Midbrain (tissue), 1 donor: ENCODE measurements at regions not wholly inside any gene's neighbourhood (a gene's known extent, or its start where the extent isn't known, plus 50 kb on each side); places are given as distances from the start of the nearest gene placed in this dataset.

Experiments used
- DNase-seq: peaks from one replicate; lab custom pipeline; 2025; lab: John Stamatoyannopoulos, UW

- no peak for DNase-seq
Observed at GRCh38 chr5:125286271-125286670, 539.8 kb upstream of the ZNF608 start.

GRCh38 chr5:125289606-125290005, 543.2 kb upstream of the ZNF608 start:
- no peak for DNase-seq

GRCh38 chr5:125290935-125291334, 544.5 kb upstream of the ZNF608 start:
- no peak for DNase-seq

- no peak for DNase-seq
Observed at GRCh38 chr5:125291447-125291846, 545.0 kb upstream of the ZNF608 start.

- no peak for DNase-seq
Observed at GRCh38 chr5:125293223-125293622, 546.8 kb upstream of the ZNF608 start.

- no peak for DNase-seq
Observed at GRCh38 chr5:125293726-125294125, 547.3 kb upstream of the ZNF608 start.

- DNase-seq: no peak
Observed at GRCh38 chr5:125294844-125295243, 548.4 kb upstream of the ZNF608 start.

- DNase-seq: no peak
Observed at GRCh38 chr5:125295405-125295872, 549.0 kb upstream of the ZNF608 start.

- DNase-seq: no peak
Observed at GRCh38 chr5:125298258-125298657, 551.8 kb upstream of the ZNF608 start.

- no peak for DNase-seq
Observed at GRCh38 chr5:125298746-125299379, 552.4 kb upstream of the ZNF608 start.

- no peak for DNase-seq
Observed at GRCh38 chr5:125301711-125302110, 555.3 kb upstream of the ZNF608 start.

GRCh38 chr5:125302577-125302976, 556.1 kb upstream of the ZNF608 start:
- no peak for DNase-seq

- no peak for DNase-seq
Observed at GRCh38 chr5:125306741-125307140, 560.3 kb upstream of the ZNF608 start.

GRCh38 chr5:125310749-125311148, 564.3 kb upstream of the ZNF608 start:
- DNase-seq: no peak

GRCh38 chr5:125311743-125312142, 565.3 kb upstream of the ZNF608 start:
- DNase-seq: no peak

- DNase-seq: no peak
Observed at GRCh38 chr5:125313555-125313954, 567.1 kb upstream of the ZNF608 start.

- DNase-seq: no peak
Observed at GRCh38 chr5:125315306-125315705, 568.9 kb upstream of the ZNF608 start.

GRCh38 chr5:125316391-125316790, 570.0 kb upstream of the ZNF608 start:
- no peak for DNase-seq

GRCh38 chr5:125316915-125317535, 570.6 kb upstream of the ZNF608 start:
- no peak for DNase-seq

GRCh38 chr5:125317536-125317995, 571.1 kb upstream of the ZNF608 start:
- DNase-seq: no peak

- DNase-seq: no peak
Observed at GRCh38 chr5:125321654-125322053, 575.2 kb upstream of the ZNF608 start.

GRCh38 chr5:125323613-125324012, 577.2 kb upstream of the ZNF608 start:
- no peak for DNase-seq

- DNase-seq: no peak
Observed at GRCh38 chr5:125325488-125326149, 579.2 kb upstream of the ZNF608 start.
